AG04450 (cell line): ENCODE measurements at regions not wholly inside any gene's neighbourhood (a gene's known extent, or its start where the extent isn't known, plus 50 kb on each side); places are given as distances from the start of the nearest gene placed in this dataset.

Experiments used
- CTCF ChIA-PET: fragments of 300-600, 350-600 bp; formaldehyde crosslinking; extraction: SDS; loops from one replicate; lab custom pipeline; 2022; ENCODE audit warnings: antibody characterized with exemption, inconsistent platforms; lab: Charles Lee
- POLR2A ChIA-PET: fragments of 350-600 bp; formaldehyde crosslinking; extraction: SDS; loops from one replicate; lab custom pipeline; 2021; ENCODE audit warnings: antibody characterized with exemption, inconsistent platforms; lab: Yijun Ruan, JAX
- DNase-seq: peaks from one replicate; pipeline ENCODE4 v3.0.0-alpha.2; 2011; ENCODE audit warnings: low read depth, low spot score
- H3K27ac ChIP-seq: one replicate; pipeline ENCODE4 v1.5.1; 2012; ENCODE audit warnings: low read depth, low read length, control low read depth
- H3K27me3 ChIP-seq: one replicate; pipeline ENCODE4 v1.6.0; 2012; ENCODE audit warnings: low read length; ENCODE audit not compliant: control insufficient read depth, insufficient read depth
- H3K4me3 ChIP-seq: 2 replicates; pipeline ENCODE4 v1.5.1; 2011; ENCODE audit warnings: mild to moderate bottlenecking, low read depth, low read length, control low read depth
- H3K9me3 ChIP-seq: 2 replicates; pipeline ENCODE4 v1.5.1; 2012; ENCODE audit warnings: low read length; ENCODE audit not compliant: control insufficient read depth, insufficient read depth
- CTCF ChIP-seq: IDR thresholded peaks from 2 replicates; pipeline ENCODE4 v1.5.1; 2011; ENCODE audit warnings: low read depth, low read length, control low read depth, inconsistent platforms

GRCh38 chr4:23060776-23061175, 368.0 kb downstream of the GBA3 start:
- ChIA-PET CTCF (no interaction called here), POLR2A (no interaction called here)
- H3K27ac ChIP-seq: no peak overlapping the region
- DNase-seq: no peak
- H3K27me3 ChIP-seq: no peaks in the 10 kb centered on the region
- H3K4me3 ChIP-seq: no peak overlapping the region
- TF ChIP-seq CTCF: no peak
- H3K9me3 ChIP-seq: no peaks in the 10 kb centered on the region

GRCh38 chr4:23058165-23058776, 365.5 kb downstream of the GBA3 start:
- DNase-seq: no peak
- ChIA-PET CTCF (no interaction called here), POLR2A (no interaction called here)
- Histone ChIP-seq H3K27ac (no peak overlapping the region), H3K4me3 (no peak overlapping the region), H3K27me3 (no peaks in the 10 kb centered on the region), H3K9me3 (no peaks in the 10 kb centered on the region)
- no peak for TF ChIP-seq CTCF

- no peak for DNase-seq
- ChIA-PET POLR2A (no interaction called here), CTCF (no interaction called here)
- TF ChIP-seq CTCF: no peak
- Histone ChIP-seq H3K4me3 (no peak overlapping the region), H3K27ac (no peak overlapping the region), H3K9me3 (no peaks in the 10 kb centered on the region), H3K27me3 (no peaks in the 10 kb centered on the region)
Measured at GRCh38 chr4:23041501-23041900, 348.8 kb downstream of the GBA3 start.

- Histone ChIP-seq H3K9me3 (peaks cover 5% of the 10 kb centered on the region), H3K4me3 (no peak overlapping the region), H3K27me3 (no peaks in the 10 kb centered on the region), H3K27ac (no peak overlapping the region)
- no peak for DNase-seq
- CTCF ChIA-PET: no interaction called here
- POLR2A ChIA-PET: no interaction called here
- no peak for TF ChIP-seq CTCF
Measured at GRCh38 chr4:23040539-23040938, 347.8 kb downstream of the GBA3 start.

- ChIA-PET POLR2A (no interaction called here), CTCF (no interaction called here)
- H3K27me3 ChIP-seq: no peaks in the 10 kb centered on the region
- DNase-seq: no peak
- H3K4me3 ChIP-seq: no peak overlapping the region
- H3K9me3 ChIP-seq: peaks cover 6% of the 10 kb centered on the region
- no peak overlapping the region for H3K27ac ChIP-seq
- TF ChIP-seq CTCF: no peak
Measured at GRCh38 chr4:23039818-23040217, 347.1 kb downstream of the GBA3 start.
